Thoracic aorta (tissue), 2 donors: ENCODE measurements at regions not wholly inside any gene's neighbourhood (a gene's known extent, or its start where the extent isn't known, plus 50 kb on each side); places are given as distances from the start of the nearest gene placed in this dataset.

Experiments used
- ATAC-seq: fragments of 150-250 bp; one replicate; pipeline ENCODE4 v1.8.0; 2017; ENCODE audit warnings: low read depth; ENCODE audit not compliant: insufficient number of reproducible peaks, low FRiP score
- DNase-seq: peaks from one replicate; pipeline ENCODE4 v3.0.0-alpha.2; 2020; ENCODE audit warnings: low spot score
- H3K27ac ChIP-seq, 2 donors: fragments of 200-600 bp; sonication (generic); 1 replicate in 1 of 2; 2 replicates in 1 of 2; pipeline ENCODE4 v1.5.1; 2016; ENCODE audit warnings: mild to moderate bottlenecking in 2 of 2, moderate library complexity in 2 of 2
- H3K27me3 ChIP-seq: fragments of 200-600 bp; sonication (generic); replicated peaks from 2 replicates; pipeline ENCODE4 v1.6.0; 2016; ENCODE audit warnings: mild to moderate bottlenecking; ENCODE audit not compliant: insufficient read depth
- H3K36me3 ChIP-seq: fragments of 200-600 bp; sonication (generic); one replicate; pipeline ENCODE4 v1.5.1; 2016
- H3K4me1 ChIP-seq, 2 donors: fragments of 200-600 bp; sonication (generic); 1 replicate in 1 of 2; 2 replicates in 1 of 2; pipeline versions ENCODE4 v1.5.1 to v1.6.0; 2016; ENCODE audit warnings: low read depth in 2 of 2, mild to moderate bottlenecking in 1 of 2; ENCODE audit not compliant: control insufficient read depth in 1 of 2
- H3K4me3 ChIP-seq: fragments of 200-600 bp; sonication (generic); 2 replicates; pipeline ENCODE4 v1.5.1; 2016; ENCODE audit warnings: mild to moderate bottlenecking
- H3K9me3 ChIP-seq: fragments of 200-600 bp; sonication (generic); 2 replicates; pipeline ENCODE4 v1.5.1; 2016
- CTCF ChIP-seq: fragments of 200-600 bp; sonication (generic); IDR thresholded peaks from one replicate; pipeline ENCODE4 v1.5.1; 2019; ENCODE audit warnings: antibody characterized with exemption

- TF ChIP-seq CTCF, result no peak
- Histone ChIP-seq H3K27ac (no peak overlapping the region), H3K27me3 (no peaks in the 10 kb centered on the region), H3K9me3 (no peaks in the 10 kb centered on the region), H3K4me3 (no peak overlapping the region), H3K4me1 (no peaks in the 10 kb centered on the region), H3K36me3 (no peaks in the 10 kb centered on the region)
- ATAC-seq (no peak), DNase-seq (no peak)
Observed at GRCh38 chr5:39825301-39825700, 400.5 kb upstream of the DAB2 start.

- ATAC-seq, result no peak
- no peaks in the 10 kb centered on the region for H3K27me3 ChIP-seq
Observed at GRCh38 chr5:39822020-39822419, 397.2 kb upstream of the DAB2 start.

GRCh38 chr5:39816866-39817265, 392.1 kb upstream of the DAB2 start:
- no peak overlapping the region for H3K27ac ChIP-seq
- DNase-seq (no peak), ATAC-seq (no peak)
- H3K36me3 ChIP-seq, result no peaks in the 10 kb centered on the region
- TF ChIP-seq CTCF, result no peak
- H3K27me3 ChIP-seq, result no peaks in the 10 kb centered on the region
- H3K9me3 ChIP-seq, result no peaks in the 10 kb centered on the region
- H3K4me1 ChIP-seq, result no peaks in the 10 kb centered on the region
- H3K4me3 ChIP-seq, result no peak overlapping the region

More at GRCh38 chr5:39822020-39822419, 397.2 kb upstream of the DAB2 start:
- no peaks in the 10 kb centered on the region for H3K4me1 ChIP-seq
- no peak for DNase-seq
- no peak overlapping the region for H3K27ac ChIP-seq
- no peaks in the 10 kb centered on the region for H3K9me3 ChIP-seq
- no peak for TF ChIP-seq CTCF
- H3K36me3 ChIP-seq, result no peaks in the 10 kb centered on the region
- no peak overlapping the region for H3K4me3 ChIP-seq

GRCh38 chr5:39816156-39816845, 391.5 kb upstream of the DAB2 start:
- TF ChIP-seq CTCF, result no peak
- Histone ChIP-seq H3K9me3 (no peaks in the 10 kb centered on the region), H3K36me3 (no peaks in the 10 kb centered on the region), H3K4me1 (no peaks in the 10 kb centered on the region), H3K27me3 (no peaks in the 10 kb centered on the region), H3K4me3 (no peak overlapping the region), H3K27ac (no peak overlapping the region)
- DNase-seq (no peak), ATAC-seq (no peak)

- ATAC-seq (no peak), DNase-seq (no peak)
- no peaks in the 10 kb centered on the region for H3K9me3 ChIP-seq
- H3K36me3 ChIP-seq, result no peaks in the 10 kb centered on the region
- H3K4me1 ChIP-seq, result no peaks in the 10 kb centered on the region
- no peak overlapping the region for H3K27ac ChIP-seq
- H3K27me3 ChIP-seq, result no peaks in the 10 kb centered on the region
- TF ChIP-seq CTCF, result no peak
- no peak overlapping the region for H3K4me3 ChIP-seq
Observed at GRCh38 chr5:39815711-39816110, 390.9 kb upstream of the DAB2 start.
